ENCODE measurements at regions not wholly inside any gene's neighbourhood (a gene's known extent, or its start where the extent isn't known, plus 50 kb on each side); places are given as distances from the start of the nearest gene placed in this dataset.

GRCh38 chr10:129023082-129023481 lies 444.0 kb upstream of the MGMT start:
- no peak for DNase-seq (ENCODE audit: low read depth in 2 of 3, low spot score in 2 of 3)

- DNase-seq (ENCODE audit: low read depth in 2 of 3, low spot score in 2 of 3), result no peak
These were observed 443.0 kb upstream of the MGMT start for GRCh38 chr10:129024046-129024445.

GRCh38 chr10:129025787-129026186 lies 441.3 kb upstream of the MGMT start:
- no peak for DNase-seq (ENCODE audit: low read depth in 2 of 3, low spot score in 2 of 3)

DNA sequence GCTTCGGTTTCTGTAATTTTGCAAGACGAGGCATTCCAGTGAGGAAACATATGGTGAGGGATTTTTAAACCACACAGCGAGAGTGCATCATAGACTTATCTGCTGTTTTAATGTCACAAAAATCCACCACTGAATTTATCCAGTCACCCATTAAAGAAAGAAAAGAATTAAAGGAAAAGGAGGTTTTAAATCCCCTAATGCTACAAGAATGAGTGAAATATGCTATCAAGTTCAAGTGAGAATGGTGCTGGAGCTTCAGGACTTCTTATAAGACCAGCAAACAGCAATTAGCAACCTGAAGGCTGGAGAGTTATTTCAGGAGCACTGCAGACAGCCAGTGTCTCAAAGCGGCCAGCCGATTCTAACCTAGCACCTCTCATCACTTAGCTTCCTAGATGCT lies 439.1 kb upstream of the MGMT start:
- no peak for DNase-seq (ENCODE audit: low read depth in 2 of 3, low spot score in 2 of 3)

GRCh38 chr10:129028451-129028850 lies 438.6 kb upstream of the MGMT start:
- no peak for DNase-seq (ENCODE audit: low read depth in 2 of 3, low spot score in 2 of 3)

- DNase-seq (ENCODE audit: low read depth in 2 of 3, low spot score in 2 of 3), result no peak
These were observed 438.0 kb upstream of the MGMT start for GRCh38 chr10:129029051-129029450.

DNA sequence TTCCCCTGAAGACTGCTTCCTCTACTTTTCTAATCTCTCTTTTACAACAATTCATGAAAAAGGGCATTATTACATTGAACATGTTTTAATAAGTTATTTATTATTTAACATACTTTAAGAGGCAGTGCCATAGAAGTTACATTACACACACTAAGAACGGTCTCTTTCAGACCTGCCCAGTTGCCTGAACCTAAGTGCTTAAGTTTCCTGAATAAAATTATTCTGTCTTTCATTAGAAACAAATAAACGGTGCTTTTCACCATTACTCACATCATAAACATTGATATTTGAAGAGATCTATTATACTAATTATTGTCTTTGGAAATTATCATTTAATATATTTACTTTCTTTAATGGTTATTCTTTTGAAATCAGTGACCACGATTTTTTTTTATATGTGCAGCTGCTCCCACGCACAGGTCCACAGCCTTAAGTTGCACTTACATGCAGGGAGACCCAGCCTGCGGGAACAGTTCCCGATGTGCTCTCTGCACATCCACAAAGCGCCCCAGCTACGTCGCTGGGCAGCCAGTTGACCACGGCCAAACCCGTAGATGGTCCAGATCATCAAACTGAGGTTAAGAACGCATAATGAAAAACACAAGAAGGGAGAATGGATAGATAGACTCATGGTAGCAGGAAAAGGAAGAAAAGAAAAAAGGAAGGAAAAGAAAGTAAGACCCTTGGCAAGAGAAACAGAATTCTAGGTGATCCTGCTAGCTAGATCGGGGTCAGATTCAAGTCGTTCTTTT lies 437.0 kb upstream of the MGMT start:
- no peak for DNase-seq (ENCODE audit: low read depth in 2 of 3, low spot score in 2 of 3)

- DNase-seq (ENCODE audit: low read depth in 2 of 3, low spot score in 2 of 3), result no peak
These were observed 436.5 kb upstream of the MGMT start for GRCh38 chr10:129030603-129030895.

DNA sequence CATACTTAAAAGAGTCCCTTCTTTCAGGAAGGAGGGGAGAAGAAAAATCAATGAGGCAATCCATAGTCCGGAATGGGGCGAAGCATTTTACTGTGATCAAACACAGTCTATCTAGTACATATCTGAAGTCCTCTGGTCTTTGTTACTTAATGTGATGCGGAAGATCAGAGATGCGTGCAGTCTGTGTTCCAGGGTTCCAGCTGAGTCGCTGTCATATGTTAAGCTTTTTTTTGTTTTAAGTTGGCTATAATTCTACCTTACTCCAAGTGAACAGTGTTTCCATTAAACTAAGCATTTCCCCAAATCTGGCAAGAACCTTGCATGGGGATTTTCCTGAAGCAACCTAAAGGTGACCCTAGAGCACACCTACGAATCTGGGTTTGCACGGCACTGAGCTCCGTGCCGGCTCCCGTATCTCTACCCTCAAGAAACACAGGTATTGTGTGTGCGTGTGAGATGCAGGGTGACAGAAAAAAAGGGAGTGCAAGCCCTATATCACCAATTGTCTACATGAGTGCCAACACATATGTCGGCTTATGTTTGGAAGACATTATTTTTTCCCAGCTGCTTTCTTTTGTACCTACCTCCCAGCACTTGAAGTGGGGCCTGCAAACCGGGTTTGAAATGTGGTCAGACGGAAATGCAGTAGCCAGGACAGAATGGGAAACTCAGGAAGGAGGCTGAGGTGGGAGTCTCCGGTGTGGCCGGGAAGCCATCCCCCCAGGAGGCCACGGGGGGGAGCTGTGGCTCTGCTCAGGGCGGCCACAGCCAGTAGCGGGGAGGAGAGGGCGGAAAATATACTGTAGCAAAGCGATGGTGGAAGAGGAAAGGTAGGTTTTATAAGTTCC lies 435.8 kb upstream of the MGMT start:
- DNase-seq (ENCODE audit: low read depth in 2 of 3, low spot score in 2 of 3), result peak in 1 of 3 experiments; percentile 38

DNA sequence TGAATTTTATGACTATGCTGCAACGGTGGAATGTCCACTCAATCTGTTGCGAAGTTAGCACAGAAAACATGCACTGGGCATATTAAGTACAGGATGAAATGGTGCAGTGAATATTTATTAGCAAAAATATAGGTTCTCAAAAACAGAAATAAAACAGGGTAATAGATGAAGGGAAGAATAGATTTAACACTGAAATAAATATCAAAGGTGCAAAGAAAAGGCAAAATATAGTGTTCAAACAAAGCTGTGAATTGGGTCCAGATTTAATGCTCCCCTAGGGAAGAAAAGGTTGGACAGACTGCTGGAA lies 435.2 kb upstream of the MGMT start:
- no peak for DNase-seq (ENCODE audit: low read depth in 2 of 3, low spot score in 2 of 3)

DNA sequence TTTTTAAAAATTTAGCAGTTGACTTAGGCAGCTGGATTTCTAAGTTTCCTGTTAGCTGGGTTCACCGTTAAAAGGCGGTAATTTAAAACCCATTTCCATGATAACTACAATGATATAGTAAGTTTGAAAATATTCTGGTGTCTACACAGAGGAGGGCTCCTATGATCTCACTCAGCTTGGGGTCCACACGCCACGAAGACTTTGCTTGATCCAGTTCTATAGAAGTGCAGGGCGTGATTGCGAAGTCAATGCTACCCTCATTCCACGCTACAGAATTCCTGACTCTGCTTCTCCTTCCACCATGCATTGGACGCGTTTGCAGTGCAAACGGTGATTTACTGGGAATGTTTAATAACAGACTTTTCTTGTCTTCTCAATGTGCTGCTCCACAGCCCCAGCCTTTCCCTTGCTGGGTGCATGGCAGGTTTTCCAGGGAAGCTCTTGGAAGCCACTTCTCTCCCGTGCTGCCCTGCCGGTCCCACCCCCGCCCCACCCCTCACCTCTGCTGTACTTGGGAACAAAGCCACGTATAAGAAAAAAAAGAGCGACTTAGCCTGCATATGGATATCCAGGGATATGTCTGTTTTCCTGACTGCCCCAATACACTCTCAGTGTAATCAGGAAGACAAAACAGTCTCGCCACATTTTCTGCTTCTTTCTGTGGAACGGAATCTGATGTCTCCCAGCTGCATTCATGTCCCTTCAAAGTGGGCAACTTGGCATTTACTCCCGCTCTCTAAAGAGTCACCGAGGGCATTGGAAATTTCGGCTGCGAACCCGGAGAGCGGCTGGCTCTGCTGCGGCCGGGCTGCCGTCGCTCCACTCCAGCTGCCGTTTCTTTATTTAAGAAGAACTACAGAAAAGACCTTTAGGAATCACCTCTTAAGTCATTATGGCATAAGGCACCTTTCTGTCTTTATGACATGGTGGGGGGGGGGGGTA lies 434.4 kb upstream of the MGMT start:
- no peak for DNase-seq (ENCODE audit: low read depth in 2 of 3, low spot score in 2 of 3)

DNA sequence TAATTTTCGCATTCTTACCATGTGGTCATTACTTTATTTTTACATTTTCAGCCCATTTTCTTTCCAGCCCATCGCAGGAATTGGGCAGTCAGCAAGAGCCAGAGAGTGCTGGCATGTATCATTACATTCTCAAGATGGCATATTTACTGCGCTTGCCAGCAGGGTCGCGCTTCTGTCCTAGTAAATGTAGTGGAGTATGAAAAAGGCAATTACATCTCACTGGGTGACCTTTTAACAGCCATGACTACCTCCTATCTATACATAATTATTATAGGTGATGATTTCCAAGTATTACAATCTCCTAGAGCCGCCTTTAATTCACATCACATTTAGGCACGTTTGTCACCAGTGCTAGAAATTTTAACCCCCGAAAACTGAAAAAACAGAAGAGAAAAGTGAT lies 433.7 kb upstream of the MGMT start:
- DNase-seq (ENCODE audit: low read depth in 2 of 3, low spot score in 2 of 3), result no peak

DNA sequence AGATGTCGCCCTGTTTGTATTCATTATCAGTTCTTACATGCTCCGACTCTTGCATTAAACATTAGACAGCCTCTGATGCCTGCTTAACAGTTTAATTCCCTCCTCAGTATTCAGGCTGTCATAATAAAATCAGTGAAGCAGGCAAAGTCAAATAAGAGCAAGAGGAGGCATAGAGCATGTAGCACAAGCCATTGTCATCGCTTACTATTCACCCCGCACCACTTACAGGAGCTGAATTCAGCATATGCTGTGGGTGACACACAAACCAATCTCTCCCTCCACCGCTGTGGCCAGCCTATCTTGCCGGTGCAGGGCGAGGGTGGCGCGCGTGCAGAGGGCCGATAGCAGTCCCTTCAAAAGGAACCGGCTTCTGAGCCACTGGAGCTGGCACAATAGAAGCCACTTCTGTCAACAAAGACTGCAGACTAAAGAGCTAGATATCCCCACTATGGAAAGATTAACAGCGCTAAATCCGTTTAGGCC lies 433.2 kb upstream of the MGMT start:
- DNase-seq (ENCODE audit: low read depth in 2 of 3, low spot score in 2 of 3), result no peak

DNA sequence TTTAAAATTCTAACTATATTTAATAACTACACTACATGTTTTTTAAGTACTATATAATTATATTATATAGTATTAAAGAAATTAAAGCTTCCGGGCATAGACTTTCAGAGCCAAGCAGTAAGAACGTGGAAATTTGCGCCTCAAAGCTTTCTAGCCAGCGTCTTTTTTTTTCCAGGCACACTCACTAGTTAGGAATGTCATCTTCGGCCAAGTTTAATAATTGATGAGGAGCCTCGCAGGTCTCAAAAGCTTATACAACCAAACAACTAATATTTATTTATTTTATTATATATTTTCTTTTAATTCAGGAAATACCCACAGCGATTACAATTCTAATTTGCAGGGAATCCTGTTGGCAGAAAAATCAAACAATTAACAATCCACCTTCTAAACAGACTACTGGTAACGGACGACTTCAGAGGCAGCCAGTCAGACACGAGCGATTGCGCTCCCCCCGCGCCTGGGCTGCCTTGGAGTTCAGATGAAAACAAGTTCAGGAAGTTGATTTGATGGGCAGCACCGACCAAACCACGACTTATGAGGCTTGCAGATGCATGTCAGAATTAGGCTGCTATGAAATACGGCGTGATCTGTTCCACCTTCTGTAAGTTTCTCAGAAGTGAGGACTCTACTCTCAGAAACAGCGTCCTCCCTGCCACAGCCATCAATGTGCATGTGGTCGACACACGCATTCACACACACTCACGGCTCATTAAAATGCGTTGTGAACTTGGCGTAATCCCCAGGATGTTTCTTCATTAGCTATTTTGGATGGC lies 431.8 kb upstream of the MGMT start:
- no peak for DNase-seq (ENCODE audit: low read depth in 2 of 3, low spot score in 2 of 3)

DNA sequence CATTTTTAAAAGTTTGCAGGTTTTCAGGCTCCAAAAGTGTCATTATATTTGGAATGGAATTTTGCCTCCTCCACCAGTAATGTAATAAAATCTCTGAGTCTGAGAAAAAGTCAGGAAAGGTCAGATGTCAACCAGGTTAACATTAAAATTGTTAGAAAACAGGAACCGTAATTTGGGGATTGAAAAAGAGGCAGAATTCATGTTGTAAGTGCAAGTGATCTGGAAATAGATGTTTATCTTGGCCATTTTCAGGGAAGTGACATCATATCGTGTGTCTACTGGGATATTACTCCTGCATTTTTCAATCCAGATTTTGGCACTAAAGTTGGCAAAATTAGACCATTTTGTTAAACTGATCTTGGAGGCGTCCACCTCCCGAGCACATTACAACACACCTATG lies 428.5 kb upstream of the MGMT start:
- DNase-seq (ENCODE audit: low read depth in 2 of 3, low spot score in 2 of 3), result no peak

GRCh38 chr10:129039406-129040370 lies 427.4 kb upstream of the MGMT start:
- DNase-seq (ENCODE audit: low read depth in 2 of 3, low spot score in 2 of 3), result no peak

DNA sequence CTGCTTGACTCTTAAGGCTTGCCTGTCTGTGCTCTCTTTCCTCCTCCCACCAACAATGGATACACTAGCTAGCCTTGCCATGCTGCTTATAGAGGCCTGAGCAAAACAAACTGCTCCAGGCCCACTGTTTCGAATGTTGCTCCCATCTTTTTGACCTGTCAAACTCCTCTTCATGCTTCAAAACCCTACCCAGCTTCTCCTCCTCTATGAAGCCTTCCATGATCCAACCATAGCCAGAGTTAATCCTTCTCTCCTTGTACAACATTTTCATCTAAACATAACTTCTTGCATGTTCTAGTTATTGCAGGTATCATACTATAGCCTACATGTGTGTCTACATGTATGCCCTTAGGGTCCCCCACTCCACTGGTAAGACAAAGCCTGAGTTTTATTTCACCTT lies 426.7 kb upstream of the MGMT start:
- no peak for DNase-seq (ENCODE audit: low read depth in 2 of 3, low spot score in 2 of 3)

DNA sequence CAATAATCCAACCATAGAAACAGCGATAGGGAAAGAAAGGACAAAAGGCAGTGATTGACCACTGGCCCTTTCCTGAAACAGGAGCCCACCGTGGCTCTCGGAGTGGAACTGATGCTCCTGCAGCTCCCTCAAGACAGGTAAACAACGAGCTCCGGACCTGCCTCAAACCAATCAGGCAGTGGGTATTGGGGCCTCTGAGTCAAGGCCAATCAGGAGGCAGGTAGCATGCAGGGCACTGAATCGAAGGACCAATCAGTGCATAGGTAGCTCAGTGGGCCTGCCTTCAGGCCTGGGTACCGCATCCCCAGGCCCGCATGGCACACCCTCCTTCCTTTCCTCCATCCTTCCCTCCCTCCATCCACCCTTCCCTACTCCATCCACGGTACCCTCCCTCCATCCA lies 425.1 kb upstream of the MGMT start:
- no peak for DNase-seq (ENCODE audit: low read depth in 2 of 3, low spot score in 2 of 3)

GRCh38 chr10:129042776-129043595 lies 424.1 kb upstream of the MGMT start:
- no peak for DNase-seq (ENCODE audit: low read depth in 2 of 3, low spot score in 2 of 3)
